Naive thymus-derived CD4-positive, alpha-beta T cell (primary cell): ENCODE measurements at regions not wholly inside any gene's neighbourhood (a gene's known extent, or its start where the extent isn't known, plus 50 kb on each side); places are given as distances from the start of the nearest gene placed in this dataset.

Source experiments
- ATAC-seq: fragments of 150-1000 bp; cut with Tn5 transposase; 2 replicates; pipeline ENCODE4 v1.10.0; 2021; ENCODE audit warnings: mild to moderate bottlenecking, moderate library complexity
- CTCF ChIA-PET: fragments of 350-600 bp; sonication (Branson Sonifier 250); formaldehyde crosslinking; loops from one replicate; lab custom pipeline; 2021; ENCODE audit warnings: antibody characterized with exemption; lab: Charles Lee
- POLR2A ChIA-PET: fragments of 350-600 bp; sonication (Branson Sonifier 250); formaldehyde crosslinking; loops from one replicate; lab custom pipeline; 2021; ENCODE audit warnings: antibody characterized with exemption, inconsistent platforms; lab: Charles Lee
- DNase-seq, 9 donors: peaks; one replicate each; pipeline versions ENCODE4 v3.0.0 to v3.0.0-alpha.2; 2020 to 2022; ENCODE audit warnings: mixed read lengths in 1 of 9
- H3K27ac ChIP-seq: one replicate; pipeline ENCODE4 v1.7.0; 2013; ENCODE audit warnings: mild to moderate bottlenecking, low read depth, low read length, moderate library complexity
- H3K27me3 ChIP-seq, 2 donors: one replicate each; pipeline ENCODE4 v1.7.0; 2013; ENCODE audit warnings: low read length in 2 of 2, mild to moderate bottlenecking in 2 of 2, moderate library complexity in 2 of 2; ENCODE audit not compliant: control insufficient read depth in 2 of 2, insufficient read depth in 2 of 2
- H3K36me3 ChIP-seq, 3 experiments: 1 replicate in 2 of 3; 2 replicates in 1 of 3; pipeline ENCODE4 v1.7.0; 2013; ENCODE audit warnings: low read length in 3 of 3, mild to moderate bottlenecking in 3 of 3, moderate library complexity in 1 of 3; ENCODE audit not compliant: insufficient read depth in 3 of 3, control insufficient read depth in 2 of 3
- H3K4me1 ChIP-seq, 2 donors: one replicate each; pipeline ENCODE4 v1.7.0; 2013; ENCODE audit warnings: low read length in 2 of 2, mild to moderate bottlenecking in 2 of 2, moderate library complexity in 1 of 2; ENCODE audit not compliant: control insufficient read depth in 2 of 2, insufficient read depth in 2 of 2
- H3K4me3 ChIP-seq: 2 replicates; pipeline ENCODE4 v1.7.0; 2013; ENCODE audit warnings: mild to moderate bottlenecking, low read length
- H3K9me3 ChIP-seq, 3 experiments: 1 replicate in 2 of 3; 2 replicates in 1 of 3; pipeline ENCODE4 v1.7.0; 2013; ENCODE audit warnings: low read length in 3 of 3; ENCODE audit not compliant: control insufficient read depth in 2 of 3
- H3K27ac Mint-ChIP-seq, 9 donors: one replicate each; pipeline ENCODE4 v1.8.0; 2020 to 2022; ENCODE audit warnings: mixed read lengths in 9 of 9, mild to moderate bottlenecking in 8 of 9, moderate library complexity in 5 of 9, inconsistent platforms in 2 of 9
- H3K27me3 Mint-ChIP-seq, 5 donors: one replicate each; pipeline ENCODE4 v1.8.0; 2021 to 2022; ENCODE audit warnings: mixed read lengths in 5 of 5, mild to moderate bottlenecking in 1 of 5
- H3K36me3 Mint-ChIP-seq, 5 donors: one replicate each; pipeline ENCODE4 v1.8.0; 2020 to 2022; ENCODE audit warnings: mixed read lengths in 5 of 5, mild to moderate bottlenecking in 3 of 5, inconsistent platforms in 1 of 5
- H3K4me1 Mint-ChIP-seq, 7 donors: one replicate each; pipeline ENCODE4 v1.8.0; 2020 to 2022; ENCODE audit warnings: mixed read lengths in 7 of 7, mild to moderate bottlenecking in 3 of 7, inconsistent platforms in 1 of 7
- H3K4me3 Mint-ChIP-seq, 10 donors: one replicate each; pipeline ENCODE4 v1.8.0; 2020 to 2022; ENCODE audit warnings: mild to moderate bottlenecking in 10 of 10, mixed read lengths in 10 of 10, moderate library complexity in 6 of 10, inconsistent platforms in 2 of 10
- H3K9me3 Mint-ChIP-seq, 11 donors: one replicate each; pipeline ENCODE4 v1.8.0; 2020 to 2022; ENCODE audit warnings: mixed read lengths in 11 of 11, mild to moderate bottlenecking in 4 of 11, inconsistent platforms in 1 of 11, moderate library complexity in 1 of 11
- intact Hi-C, 2 donors: fragments of 100-400 bp; cut with micrococcal nuclease; formaldehyde crosslinking; loops; one replicate each; pipeline ENCODE4 v1.15.1; 2023

DNA sequence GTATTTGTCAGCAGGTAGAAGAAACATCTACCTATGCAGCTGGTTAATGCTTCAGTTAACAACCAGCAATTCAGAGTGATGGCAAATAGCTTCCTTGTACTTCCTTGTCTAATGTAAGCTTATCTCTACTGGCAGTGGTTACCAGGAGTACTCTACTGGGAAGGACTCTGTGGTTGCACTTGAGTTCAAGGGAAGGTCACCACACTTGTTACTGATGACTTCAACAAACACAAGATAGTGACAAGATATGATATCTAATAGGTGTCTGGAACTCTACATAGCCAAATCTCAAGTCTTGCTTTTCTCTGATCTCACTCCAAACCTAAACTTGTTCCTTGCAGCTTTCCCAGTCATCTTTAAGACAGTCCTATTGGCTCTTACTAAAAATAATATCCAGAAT is 1644.9 kb upstream of the TENM3 start:
- intact Hi-C loops, result no loop called here
- no peaks in the 10 kb centered on the region for H3K36me3 Mint-ChIP-seq
- H3K4me3 ChIP-seq, result no peak overlapping the region
- no peak overlapping the region for H3K4me3 Mint-ChIP-seq
- ATAC-seq (no peak), DNase-seq (no peak)
- no peak overlapping the region for H3K27ac Mint-ChIP-seq
- no peaks in the 10 kb centered on the region for H3K27me3 ChIP-seq
- no peaks in the 10 kb centered on the region for H3K36me3 ChIP-seq
- H3K27ac ChIP-seq, result no peak overlapping the region
- H3K27me3 Mint-ChIP-seq, result no peaks in the 10 kb centered on the region
- no peaks in the 10 kb centered on the region for H3K9me3 ChIP-seq
- H3K4me1 ChIP-seq, result no peaks in the 10 kb centered on the region
- H3K9me3 Mint-ChIP-seq, result peaks cover 0 to 12% (median 0%) of the 10 kb centered on the region in 11 donors
- no peaks in the 10 kb centered on the region for H3K4me1 Mint-ChIP-seq
- CTCF ChIA-PET, result no interaction called here
- POLR2A ChIA-PET, result no interaction called here

DNA sequence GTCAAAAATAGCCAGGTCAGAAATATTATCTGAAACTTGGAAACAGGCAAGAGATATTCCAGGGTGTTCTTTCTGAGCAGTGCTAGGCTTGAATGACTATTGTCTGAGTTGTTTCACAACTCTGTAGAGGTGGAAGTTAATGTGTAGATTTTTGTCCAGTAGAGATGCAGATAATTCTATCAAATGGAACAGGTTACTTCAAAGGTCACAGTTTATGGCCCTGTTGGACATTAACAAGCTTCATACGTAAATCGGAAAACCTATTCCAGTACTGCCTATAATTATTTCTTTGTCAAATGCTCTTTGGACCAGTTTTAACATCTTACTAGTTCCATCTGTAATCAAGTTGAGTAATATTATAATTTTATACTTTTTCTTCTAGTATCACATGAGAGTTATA is 1639.4 kb upstream of the TENM3 start:
- ChIA-PET CTCF (no interaction called here), POLR2A (no interaction called here)
- no peak for DNase-seq
- no peak for ATAC-seq
- no peaks in the 10 kb centered on the region for H3K4me1 ChIP-seq
- no peak overlapping the region for H3K4me3 ChIP-seq
- Mint-ChIP-seq H3K27ac (no peak overlapping the region), H3K27me3 (no peaks in the 10 kb centered on the region), H3K9me3 (peaks cover 0 to 6% (median 0%) of the 10 kb centered on the region in 11 donors), H3K4me1 (no peaks in the 10 kb centered on the region), H3K4me3 (no peak overlapping the region), H3K36me3 (no peaks in the 10 kb centered on the region)
- H3K9me3 ChIP-seq, result no peaks in the 10 kb centered on the region
- intact Hi-C loops, result no loop called here
- no peaks in the 10 kb centered on the region for H3K27me3 ChIP-seq
- H3K27ac ChIP-seq, result no peak overlapping the region
- no peaks in the 10 kb centered on the region for H3K36me3 ChIP-seq

DNA sequence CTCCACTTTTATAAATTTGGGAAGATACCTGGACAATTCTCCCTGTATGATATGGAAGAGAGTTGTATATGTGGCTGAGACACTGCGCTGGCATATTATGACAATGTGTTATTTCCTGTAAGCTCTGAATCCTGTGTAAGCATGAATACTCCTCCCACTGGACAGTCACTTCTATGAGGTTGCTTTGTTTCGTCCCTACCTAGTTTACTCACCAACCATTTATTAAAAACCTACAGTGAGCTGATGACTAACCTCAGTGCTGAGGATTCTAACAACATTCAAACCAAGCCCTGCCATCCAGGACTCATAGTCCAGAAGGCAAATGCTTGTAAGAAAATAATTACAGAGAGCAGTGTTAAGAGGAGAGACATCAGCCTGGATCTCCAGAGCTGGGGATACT is 1632.9 kb upstream of the TENM3 start:
- Mint-ChIP-seq H3K4me3 (no peak overlapping the region), H3K27me3 (no peaks in the 10 kb centered on the region), H3K4me1 (no peaks in the 10 kb centered on the region), H3K27ac (no peak overlapping the region), H3K36me3 (no peaks in the 10 kb centered on the region), H3K9me3 (peaks cover 0 to 5% (median 0%) of the 10 kb centered on the region in 11 donors)
- Histone ChIP-seq H3K9me3 (no peaks in the 10 kb centered on the region), H3K4me3 (no peak overlapping the region), H3K27ac (no peak overlapping the region), H3K4me1 (no peaks in the 10 kb centered on the region), H3K36me3 (no peaks in the 10 kb centered on the region), H3K27me3 (no peaks in the 10 kb centered on the region)
- POLR2A ChIA-PET, result no interaction called here
- DNase-seq (no peak), ATAC-seq (no peak)
- CTCF ChIA-PET, result no interaction called here
- intact Hi-C loops, result no loop called here

DNA sequence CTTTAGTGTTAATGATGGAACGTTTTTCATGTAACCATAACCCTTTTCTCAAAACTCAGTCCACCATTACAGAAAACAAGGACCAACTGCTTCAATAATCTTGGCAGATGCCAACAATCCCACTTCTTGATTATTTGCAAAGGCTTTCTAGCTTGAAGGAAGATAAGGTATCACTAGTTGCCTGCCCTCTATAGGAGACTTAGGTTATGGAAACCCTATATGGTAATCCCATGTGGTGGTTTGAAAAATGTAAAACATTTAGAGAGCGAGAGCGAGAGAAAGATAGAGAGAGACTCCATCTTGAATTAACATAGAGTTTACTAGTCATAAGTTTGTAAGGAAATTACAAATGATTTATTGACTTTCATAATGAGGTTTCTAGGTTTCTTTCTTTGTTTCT is 1627.5 kb upstream of the TENM3 start:
- ChIA-PET POLR2A (no interaction called here), CTCF (no interaction called here)
- no peak overlapping the region for H3K4me3 ChIP-seq
- H3K9me3 ChIP-seq, result no peaks in the 10 kb centered on the region
- Mint-ChIP-seq H3K9me3 (peaks cover 0 to 6% (median 0%) of the 10 kb centered on the region in 11 donors), H3K36me3 (no peaks in the 10 kb centered on the region), H3K27ac (no peak overlapping the region), H3K4me1 (no peaks in the 10 kb centered on the region), H3K4me3 (no peak overlapping the region), H3K27me3 (no peaks in the 10 kb centered on the region)
- intact Hi-C loops, result no loop called here
- H3K27me3 ChIP-seq, result no peaks in the 10 kb centered on the region
- H3K27ac ChIP-seq, result no peak overlapping the region
- DNase-seq, result no peak
- H3K4me1 ChIP-seq, result no peaks in the 10 kb centered on the region
- H3K36me3 ChIP-seq, result no peaks in the 10 kb centered on the region
- no peak for ATAC-seq

DNA sequence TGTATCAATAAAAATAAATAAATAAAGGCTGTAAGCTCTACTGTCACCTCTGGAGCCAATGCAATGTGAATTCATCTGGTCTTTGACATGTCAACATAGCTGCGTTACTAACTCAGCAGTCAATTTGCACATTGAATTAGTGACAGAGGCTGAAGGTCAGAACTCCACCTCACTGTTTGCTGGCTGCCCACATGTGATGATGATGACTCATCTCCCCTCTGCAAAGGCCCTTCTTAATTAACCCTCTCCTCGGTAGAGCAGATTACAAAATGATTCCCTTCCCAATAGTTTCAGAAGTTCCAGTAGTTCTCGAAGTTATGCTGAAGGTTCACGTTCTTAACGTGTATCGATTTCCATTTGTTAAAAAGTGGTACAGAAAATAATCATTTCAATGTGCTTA is 1626.0 kb upstream of the TENM3 start:
- no peaks in the 10 kb centered on the region for H3K4me1 ChIP-seq
- no peaks in the 10 kb centered on the region for H3K4me1 Mint-ChIP-seq
- H3K36me3 Mint-ChIP-seq, result no peaks in the 10 kb centered on the region
- H3K27me3 Mint-ChIP-seq, result no peaks in the 10 kb centered on the region
- no peaks in the 10 kb centered on the region for H3K9me3 ChIP-seq
- no peaks in the 10 kb centered on the region for H3K36me3 ChIP-seq
- ATAC-seq, result no peak
- H3K9me3 Mint-ChIP-seq, result peaks cover 0 to 6% (median 0%) of the 10 kb centered on the region in 11 donors
- POLR2A ChIA-PET, result no interaction called here
- CTCF ChIA-PET, result no interaction called here
- no peak overlapping the region for H3K4me3 ChIP-seq
- H3K27ac ChIP-seq, result no peak overlapping the region
- intact Hi-C loops, result no loop called here
- H3K27me3 ChIP-seq, result no peaks in the 10 kb centered on the region
- H3K27ac Mint-ChIP-seq, result no peak overlapping the region
- DNase-seq, result no peak
- no peak overlapping the region for H3K4me3 Mint-ChIP-seq

DNA sequence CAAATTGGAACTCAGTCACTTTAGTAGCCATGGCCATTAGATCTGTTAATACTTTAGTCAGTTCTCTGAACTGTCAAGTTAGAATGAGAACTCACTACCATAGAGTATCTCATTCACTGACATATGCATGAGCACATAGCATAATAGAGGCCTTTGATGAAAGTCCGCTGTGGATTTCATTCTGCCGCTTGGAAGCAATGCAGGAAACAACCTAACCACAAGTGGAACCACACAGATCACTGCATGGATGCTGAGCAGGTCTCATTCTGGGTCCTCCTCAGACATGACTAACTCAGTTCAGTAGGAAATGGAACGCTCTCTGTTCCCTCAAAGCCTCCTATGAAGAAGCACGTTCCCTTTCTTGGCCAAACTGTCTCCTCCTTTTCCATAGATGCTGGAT is 1624.8 kb upstream of the TENM3 start:
- ATAC-seq (no peak), DNase-seq (no peak)
- H3K4me1 ChIP-seq, result no peaks in the 10 kb centered on the region
- Mint-ChIP-seq H3K4me1 (no peaks in the 10 kb centered on the region), H3K9me3 (peaks cover 0 to 6% (median 0%) of the 10 kb centered on the region in 11 donors), H3K36me3 (no peaks in the 10 kb centered on the region), H3K27ac (no peak overlapping the region), H3K27me3 (no peaks in the 10 kb centered on the region), H3K4me3 (no peak overlapping the region)
- POLR2A ChIA-PET, result no interaction called here
- no peaks in the 10 kb centered on the region for H3K36me3 ChIP-seq
- no peaks in the 10 kb centered on the region for H3K9me3 ChIP-seq
- no peak overlapping the region for H3K4me3 ChIP-seq
- no peak overlapping the region for H3K27ac ChIP-seq
- CTCF ChIA-PET, result no interaction called here
- no peaks in the 10 kb centered on the region for H3K27me3 ChIP-seq
- intact Hi-C loops, result no loop called here

DNA sequence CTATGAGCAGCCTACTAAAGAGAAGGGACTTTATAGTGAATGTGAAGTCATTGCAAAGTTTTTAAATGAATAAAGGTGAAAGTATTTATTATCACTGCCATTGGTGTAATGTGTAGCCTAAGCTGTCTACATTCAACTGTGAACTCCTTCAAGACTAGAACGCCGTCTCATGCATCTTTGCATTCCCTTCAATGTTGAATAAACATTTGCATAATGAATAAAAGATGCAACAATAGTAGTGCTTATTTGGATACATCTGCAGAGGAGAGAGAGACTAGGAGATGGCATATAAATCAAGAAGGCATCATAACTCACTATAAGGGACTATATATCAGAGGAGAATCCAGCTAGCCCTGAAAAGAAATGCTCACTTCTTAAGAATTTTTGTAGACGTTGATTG is 1623.8 kb upstream of the TENM3 start:
- no peaks in the 10 kb centered on the region for H3K4me1 ChIP-seq
- H3K36me3 ChIP-seq, result no peaks in the 10 kb centered on the region
- no peak overlapping the region for H3K4me3 ChIP-seq
- Mint-ChIP-seq H3K27ac (no peak overlapping the region), H3K4me1 (no peaks in the 10 kb centered on the region), H3K27me3 (no peaks in the 10 kb centered on the region), H3K4me3 (no peak overlapping the region), H3K36me3 (no peaks in the 10 kb centered on the region), H3K9me3 (peaks cover 0 to 6% (median 0%) of the 10 kb centered on the region in 11 donors)
- no peak for ATAC-seq
- H3K27ac ChIP-seq, result no peak overlapping the region
- no peaks in the 10 kb centered on the region for H3K9me3 ChIP-seq
- DNase-seq, result no peak
- no peaks in the 10 kb centered on the region for H3K27me3 ChIP-seq
- CTCF ChIA-PET, result no interaction called here
- POLR2A ChIA-PET, result no interaction called here
- intact Hi-C loops, result no loop called here
